T1000 (cell line): ENCODE measurements at regions not wholly inside any gene's neighbourhood (a gene's known extent, or its start where the extent isn't known, plus 50 kb on each side); places are given as distances from the start of the nearest gene placed in this dataset.

Experiments
- DNase-seq: peaks from one replicate; lab custom pipeline; 2025; ENCODE audit warnings: mixed read lengths; lab: John Stamatoyannopoulos, UW

- DNase-seq, result no peak
These were observed 363.6 kb downstream of the ZNF521 start for GRCh38 chr18:24988253-24988840.

DNA sequence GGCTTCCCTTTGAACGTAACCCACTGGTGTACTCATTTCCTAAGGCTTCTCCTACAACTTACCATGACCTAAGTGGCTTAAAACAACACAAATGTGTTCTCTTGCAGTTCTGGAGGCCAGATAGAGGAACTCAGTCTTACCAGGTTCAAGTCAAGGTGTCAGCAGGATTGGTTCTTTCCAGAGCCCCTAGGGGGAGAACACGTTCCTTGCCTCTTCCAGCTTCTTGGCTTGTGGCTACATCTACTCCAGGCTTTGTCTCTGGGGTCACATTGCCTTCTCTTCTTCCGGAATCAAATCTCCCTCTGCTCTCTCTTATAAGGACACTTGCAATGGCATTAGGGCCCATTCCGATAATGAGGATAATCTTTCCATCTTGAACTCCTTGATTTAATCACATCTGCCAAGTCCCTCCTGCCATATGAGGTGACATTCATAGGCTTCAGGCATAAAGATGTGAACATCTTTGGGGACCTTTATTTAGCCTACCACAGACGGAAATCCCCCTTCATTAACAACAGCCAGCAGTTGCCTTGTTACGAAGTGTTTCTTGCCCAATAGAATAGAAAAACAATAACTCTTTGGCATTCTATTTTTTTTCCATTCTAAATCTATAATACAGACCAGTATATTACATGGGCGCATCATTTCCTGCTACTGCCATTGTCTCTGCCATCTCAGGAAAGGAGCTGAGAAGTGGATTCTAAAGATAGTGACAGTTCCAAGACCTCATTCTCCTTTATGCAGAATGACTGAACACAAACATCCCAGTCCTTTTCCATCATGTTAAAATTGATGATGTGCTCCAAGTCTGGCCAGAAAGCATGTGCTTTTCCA is 362.0 kb downstream of the ZNF521 start:
- DNase-seq, result no peak

DNA sequence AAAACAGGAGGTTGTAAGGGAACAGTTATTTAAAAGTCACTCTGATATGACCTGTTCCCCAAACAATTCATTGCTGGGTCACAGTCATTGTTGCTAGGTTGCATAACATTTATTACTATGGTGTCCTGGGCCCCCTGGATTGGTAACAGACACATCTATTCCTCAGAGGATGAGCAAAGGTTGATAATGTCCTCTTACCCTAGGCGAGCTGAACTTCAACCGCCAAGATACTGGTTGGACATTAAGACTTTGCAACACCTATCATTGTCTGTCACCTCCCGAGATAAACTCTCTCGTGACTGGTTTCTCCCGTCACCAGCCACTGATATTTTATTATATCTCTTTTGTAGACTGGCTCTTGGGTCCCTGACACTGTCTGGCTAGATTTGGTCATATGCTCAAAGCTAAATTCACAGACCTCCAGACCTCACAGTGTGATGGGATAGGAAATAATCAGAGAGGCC is 361.3 kb downstream of the ZNF521 start:
- DNase-seq, result no peak

DNA sequence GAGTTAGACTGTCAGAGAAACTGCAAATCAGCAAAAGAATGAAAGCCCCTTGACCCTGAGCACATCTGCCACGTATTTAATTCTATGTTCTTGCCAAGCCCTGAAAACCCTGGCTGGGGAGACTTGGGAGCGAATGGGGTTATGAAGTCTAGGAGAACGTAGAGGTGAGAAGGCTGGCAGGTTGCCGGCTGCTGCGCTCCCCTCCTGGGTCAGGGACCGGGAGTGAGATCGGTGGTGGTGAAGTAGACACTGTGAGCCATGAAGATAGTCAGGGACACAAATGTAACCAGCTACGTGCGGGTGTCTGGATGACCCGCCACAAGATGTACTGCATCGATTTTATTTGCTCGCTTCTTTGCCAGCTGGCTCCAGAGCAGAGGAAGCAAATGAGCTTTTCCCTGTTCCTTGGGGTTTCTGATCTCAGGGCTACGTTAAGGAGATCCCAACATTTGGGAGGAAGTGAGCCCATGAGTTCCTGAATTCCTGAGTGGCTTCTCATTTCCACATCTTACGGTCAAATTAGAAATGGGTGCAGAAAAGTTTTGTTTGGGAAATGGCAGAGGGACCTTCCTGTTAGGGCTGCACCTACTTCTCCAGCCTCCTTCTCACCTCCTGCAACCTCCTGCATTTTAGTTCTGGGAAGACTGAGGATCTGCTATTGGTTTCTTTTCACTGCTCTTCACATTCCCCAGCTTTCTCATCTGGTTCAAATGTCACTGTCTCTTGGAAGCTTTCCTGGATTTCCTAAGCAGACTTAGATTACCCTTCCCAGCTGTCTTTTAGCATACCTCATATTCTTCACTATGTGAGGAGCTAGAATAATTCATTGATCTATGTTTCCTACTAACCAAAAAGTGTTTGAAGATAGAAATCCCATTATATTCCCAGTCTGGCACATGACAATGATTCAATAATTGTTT is 360.6 kb downstream of the ZNF521 start:
- no peak for DNase-seq

GRCh38 chr18:24992491-24992890 is 359.5 kb downstream of the ZNF521 start:
- DNase-seq, result peak; percentile 20

DNA sequence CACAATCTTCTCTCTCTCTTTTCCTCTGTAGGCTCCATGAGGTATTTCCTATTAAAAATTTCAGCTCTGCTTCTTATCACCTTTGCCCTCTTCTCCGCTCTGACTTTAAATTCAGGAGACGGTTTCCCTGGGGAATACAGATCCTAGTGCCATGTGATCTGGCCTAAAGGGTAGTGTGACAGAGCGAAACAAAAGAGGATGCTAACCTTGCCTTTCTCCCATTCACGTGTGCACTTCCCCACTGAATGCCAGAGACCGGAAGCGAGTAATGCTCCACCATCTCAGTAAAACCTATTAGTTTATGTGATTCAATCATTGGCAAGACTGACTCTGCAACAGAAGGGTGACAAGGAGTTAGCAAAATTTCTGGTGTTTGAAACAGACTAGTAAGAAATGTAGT is 358.3 kb downstream of the ZNF521 start:
- DNase-seq, result no peak

DNA sequence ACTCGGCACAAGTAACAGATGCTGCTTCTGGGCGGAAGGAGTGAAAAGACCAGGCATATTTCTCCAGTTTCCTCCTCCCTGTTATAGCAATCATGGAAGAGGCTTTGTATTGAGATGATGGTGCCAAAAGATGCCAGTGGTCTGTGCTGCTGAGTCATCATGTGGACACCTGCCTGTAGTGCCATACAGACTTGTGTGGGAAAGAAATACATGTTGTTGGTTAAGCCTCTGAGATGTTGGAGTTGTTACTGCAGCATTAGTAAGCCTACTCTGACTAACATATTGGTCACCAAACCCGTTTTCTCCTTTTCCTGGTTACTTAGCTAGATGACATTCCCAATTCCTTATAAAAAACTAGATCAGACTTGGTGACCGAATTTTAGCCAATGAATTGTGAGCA is 356.9 kb downstream of the ZNF521 start:
- DNase-seq, result peak; percentile 10

DNA sequence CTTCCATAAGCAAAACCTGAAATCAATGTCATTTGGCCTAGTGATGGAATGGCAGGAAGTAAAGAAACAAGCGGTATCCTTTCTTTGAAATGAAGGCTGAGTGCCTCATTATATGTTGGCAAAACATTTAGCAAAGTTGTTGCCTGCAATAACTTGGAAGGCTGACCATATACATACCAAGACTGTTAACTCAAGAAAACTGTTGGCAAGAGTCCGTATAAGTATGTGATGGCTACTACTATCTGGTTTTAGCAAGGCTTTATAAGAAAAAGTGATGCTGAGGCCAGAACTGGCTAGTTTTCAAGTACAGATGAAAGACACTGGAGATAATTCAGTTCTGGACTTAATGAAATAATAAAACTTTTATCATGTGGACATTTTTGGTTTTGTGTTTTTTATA is 356.2 kb downstream of the ZNF521 start:
- DNase-seq, result no peak

GRCh38 chr18:24999650-25000267 is 352.2 kb downstream of the ZNF521 start:
- no peak for DNase-seq

DNA sequence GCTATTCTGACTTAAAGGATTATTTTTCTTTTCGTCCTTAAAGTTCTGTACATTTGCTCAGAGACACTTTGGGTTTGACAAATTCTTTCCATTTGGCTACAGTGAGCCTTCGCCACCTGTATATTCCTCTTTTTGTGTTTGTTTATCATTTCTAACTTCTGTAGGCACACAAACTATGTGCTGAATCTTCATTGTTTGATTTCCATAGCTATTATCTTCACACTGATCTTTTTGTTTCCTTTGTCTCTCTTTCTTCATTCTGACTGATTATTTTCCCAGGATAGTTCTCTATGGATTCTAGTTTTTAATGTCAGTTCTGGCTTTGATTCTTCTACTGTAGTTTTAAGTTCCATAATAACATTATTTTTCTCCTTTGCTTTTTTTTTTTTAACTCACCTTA is 350.2 kb downstream of the ZNF521 start:
- no peak for DNase-seq

DNA sequence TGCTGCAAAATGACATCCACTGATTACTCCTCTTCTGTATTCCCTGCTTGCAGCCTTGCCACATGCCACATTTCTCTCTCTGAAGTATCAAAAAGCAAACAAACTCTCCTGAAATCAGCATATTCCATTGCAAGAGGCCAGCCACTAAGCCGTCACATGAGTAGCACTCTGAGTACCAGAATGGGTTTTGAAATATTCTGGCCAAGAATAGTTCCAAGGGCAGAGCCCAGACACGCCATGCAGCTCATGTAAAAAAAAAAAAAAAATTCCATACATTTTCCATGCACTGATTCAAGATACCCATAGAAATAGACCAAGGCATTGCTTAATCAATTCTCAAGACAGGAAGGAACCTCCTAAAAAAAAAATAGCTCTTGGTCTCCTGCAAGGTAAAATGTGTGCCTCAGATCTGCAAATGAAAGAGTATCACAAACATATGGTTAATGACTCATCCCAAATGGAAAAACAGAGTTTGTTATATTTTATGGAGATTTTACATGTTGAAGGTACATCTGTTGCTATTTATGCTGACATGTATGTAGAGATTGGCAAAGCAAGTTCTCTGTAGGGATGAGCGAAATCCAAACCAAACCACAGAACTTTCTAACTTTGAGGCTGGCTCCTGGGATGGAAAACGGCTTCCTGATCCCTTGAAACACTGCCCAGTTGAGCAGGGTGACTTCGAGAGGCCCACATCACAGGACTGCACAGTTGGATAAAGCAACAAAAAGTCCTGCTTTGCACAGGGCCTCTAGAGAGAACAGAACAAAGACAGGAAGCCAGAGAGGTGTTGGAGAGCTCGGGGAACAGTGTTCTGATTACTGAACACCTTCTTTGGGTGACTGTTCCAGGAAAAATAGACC is 346.2 kb downstream of the ZNF521 start:
- no peak for DNase-seq

- no peak for DNase-seq
These were observed 341.2 kb downstream of the ZNF521 start for GRCh38 chr18:25010623-25011374.
